NCI-H69 (cell line): ENCODE measurements at regions not wholly inside any gene's neighbourhood (a gene's known extent, or its start where the extent isn't known, plus 50 kb on each side); places are given as distances from the start of the nearest gene placed in this dataset.

Source experiments
- DNase-seq: peaks from one replicate; lab custom pipeline; 2025; lab: John Stamatoyannopoulos, UW

- no peak for DNase-seq
Measured at GRCh38 chr10:10818082-10818481, 199.6 kb upstream of the CELF2 start.

DNA sequence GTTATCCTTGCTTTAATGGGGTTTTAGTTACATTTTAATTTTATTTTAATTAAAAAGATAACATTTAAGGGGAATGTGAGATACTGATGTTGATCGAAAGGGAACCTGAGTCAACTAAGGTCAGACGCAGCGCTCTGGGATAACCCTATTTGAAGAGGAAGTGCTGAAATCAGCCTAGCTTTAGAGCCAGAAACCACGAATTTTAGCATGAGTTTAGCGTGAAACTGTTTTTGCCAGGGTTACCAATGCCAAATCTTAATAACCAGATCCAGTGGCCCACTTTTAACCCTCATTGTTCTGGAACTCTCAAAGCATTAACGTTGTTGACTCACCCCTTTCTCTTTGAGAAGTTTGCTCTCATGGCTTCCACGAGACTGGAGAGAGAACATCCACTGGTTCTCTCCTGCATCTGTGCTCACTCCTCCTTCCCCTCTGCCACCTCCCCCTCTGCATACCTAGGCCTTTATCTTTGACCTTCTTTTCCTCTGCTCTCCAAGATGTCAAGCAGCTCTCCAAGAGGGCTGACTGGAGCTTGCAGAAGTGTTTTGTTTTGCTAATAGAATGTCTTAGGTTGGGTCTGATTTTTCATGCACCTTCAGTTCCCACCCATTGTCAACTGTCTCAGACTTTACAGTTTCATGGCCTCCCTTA is 198.3 kb upstream of the CELF2 start:
- DNase-seq: no peak

DNA sequence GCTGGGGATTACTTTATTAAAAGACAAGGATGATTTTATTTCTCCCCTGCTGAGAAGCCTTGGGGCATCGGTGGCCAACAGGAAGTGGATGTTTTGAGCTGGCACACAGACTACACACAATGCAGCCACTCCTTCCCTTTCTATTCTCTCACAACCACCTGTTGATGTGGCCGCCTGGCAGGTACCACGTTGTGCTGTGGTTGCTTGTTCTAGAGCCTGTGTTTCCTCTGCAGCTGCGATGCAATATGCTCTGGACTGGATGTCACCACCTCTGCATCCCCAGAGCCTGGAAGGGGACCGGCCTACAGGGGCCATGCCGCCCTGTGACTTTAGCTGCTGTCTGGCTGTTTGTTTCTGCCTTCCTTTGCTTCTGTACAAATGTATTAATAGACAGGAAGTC is 195.7 kb upstream of the CELF2 start:
- no peak for DNase-seq

- no peak for DNase-seq
Measured at GRCh38 chr10:10824591-10825148, 193.0 kb upstream of the CELF2 start.

- no peak for DNase-seq
Measured at GRCh38 chr10:10826125-10826524, 191.5 kb upstream of the CELF2 start.

- no peak for DNase-seq
Measured at GRCh38 chr10:10828623-10829022, 189.0 kb upstream of the CELF2 start.

GRCh38 chr10:10829576-10829975 is 188.1 kb upstream of the CELF2 start:
- DNase-seq: no peak

DNA sequence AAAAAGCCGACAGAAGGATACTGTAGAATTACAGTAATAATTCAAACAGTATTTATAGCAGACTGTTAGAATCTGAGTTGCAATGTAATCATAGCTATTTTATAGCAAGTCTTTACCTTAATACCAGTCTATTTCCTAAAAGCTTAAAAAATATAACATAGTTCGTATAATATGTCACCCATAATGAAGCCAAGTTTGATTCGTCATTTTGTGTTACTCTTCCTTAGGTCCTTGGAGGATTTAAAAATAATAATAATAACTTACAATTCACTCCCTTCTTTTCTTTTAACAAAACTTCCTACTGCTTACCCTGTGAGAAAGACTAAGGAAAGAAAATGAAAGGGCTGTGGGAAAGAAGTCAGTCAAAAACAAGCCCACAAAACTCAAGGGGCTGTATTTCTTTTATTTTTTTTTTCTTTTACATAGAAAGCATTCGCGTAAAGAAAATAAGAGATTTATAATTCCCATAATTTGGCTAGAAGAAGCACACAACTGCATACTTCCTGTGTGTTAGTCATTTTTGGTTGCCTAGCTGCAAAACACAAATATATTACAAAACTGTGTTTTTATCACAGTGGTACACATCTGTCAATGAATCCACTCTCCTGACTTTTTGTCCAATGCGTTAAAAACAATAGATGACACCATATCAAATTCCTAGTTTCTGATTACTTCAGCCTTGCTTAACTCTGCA is 187.2 kb upstream of the CELF2 start:
- no peak for DNase-seq

DNA sequence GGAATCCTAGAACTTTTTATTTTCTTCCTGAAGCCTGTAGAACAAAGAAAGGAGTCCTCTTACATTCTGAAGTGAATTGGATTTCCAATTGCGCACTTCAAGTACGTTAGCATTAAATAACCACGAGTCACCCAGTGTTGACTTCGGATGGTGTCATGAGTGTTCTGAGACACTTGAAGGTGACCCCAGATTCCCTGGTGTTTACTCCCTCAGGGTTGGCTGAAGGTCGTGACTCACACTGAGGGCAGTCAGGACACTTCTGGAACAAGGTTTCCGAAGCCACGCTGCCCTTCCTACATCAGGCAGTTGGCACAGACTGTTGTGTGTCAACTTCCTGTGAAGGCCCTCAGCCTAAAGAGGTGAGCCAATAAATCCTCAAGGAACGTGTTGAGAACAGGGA is 186.6 kb upstream of the CELF2 start:
- no peak for DNase-seq

DNA sequence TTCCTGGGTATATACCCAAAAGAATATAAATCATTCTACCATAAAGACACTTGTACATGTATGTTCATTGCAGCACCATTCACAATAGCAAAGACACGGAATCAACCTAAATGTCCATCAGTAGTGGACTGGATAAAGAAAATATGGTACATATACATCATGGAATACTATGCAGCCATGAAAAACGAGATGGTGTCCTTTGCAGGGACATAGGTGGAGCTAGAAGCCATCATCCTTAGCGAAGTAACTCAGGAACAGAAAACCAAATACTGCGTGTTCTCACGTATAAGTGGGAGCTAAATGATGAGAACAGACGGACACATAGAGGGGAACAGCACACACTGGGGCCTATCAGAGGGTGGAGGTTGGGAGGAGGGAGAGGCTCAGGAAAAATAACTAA is 183.7 kb upstream of the CELF2 start:
- no peak for DNase-seq

DNA sequence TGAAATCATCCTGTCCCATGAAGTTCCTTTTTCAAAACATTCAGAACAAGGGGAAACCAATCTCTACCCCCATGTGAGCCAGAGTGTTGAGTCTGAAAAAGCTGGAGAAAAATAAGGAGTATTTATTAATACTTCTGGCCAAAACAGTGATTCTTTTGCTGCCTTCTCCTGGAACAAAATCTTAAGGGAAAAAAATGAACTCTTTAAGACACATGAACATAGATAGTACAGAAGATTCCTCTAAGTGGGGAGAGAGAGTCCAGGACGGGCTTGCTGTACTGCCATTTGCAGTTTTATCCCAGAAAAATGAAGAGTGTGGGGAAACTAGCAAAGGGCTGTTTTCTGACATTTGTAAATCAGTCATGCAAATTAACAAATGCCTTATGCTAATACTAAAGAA is 173.4 kb upstream of the CELF2 start:
- no peak for DNase-seq

- DNase-seq: no peak
Measured at GRCh38 chr10:10845185-10845584, 172.5 kb upstream of the CELF2 start.

GRCh38 chr10:10845826-10846503 is 171.7 kb upstream of the CELF2 start:
- DNase-seq: no peak

- DNase-seq: no peak
Measured at GRCh38 chr10:10846504-10846900, 171.2 kb upstream of the CELF2 start.

DNA sequence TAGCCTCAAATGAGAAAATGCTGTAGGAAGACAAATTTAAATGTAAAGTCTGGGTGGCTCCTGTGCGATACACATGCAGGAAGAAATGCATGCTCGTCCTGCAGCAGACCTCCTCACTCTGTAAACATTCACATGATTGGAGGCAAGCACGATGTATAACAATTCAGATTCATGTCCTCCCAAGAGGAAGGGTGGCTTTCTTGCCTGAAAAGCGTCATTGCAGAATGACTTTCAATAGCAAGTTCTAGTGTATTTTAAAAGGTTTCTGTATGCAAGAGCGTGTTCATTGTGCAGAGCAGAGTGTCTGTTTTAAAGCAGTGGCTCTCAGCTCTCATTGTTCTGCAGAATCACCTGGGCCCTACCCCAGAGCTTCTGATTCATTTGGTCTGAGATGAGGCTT is 170.3 kb upstream of the CELF2 start:
- no peak for DNase-seq

- DNase-seq: no peak
Measured at GRCh38 chr10:10848488-10849111, 169.1 kb upstream of the CELF2 start.

- DNase-seq: no peak
Measured at GRCh38 chr10:10849306-10849705, 168.4 kb upstream of the CELF2 start.

GRCh38 chr10:10850214-10850613 is 167.5 kb upstream of the CELF2 start:
- no peak for DNase-seq

GRCh38 chr10:10852464-10852863 is 165.2 kb upstream of the CELF2 start:
- DNase-seq: no peak

GRCh38 chr10:10853954-10854353 is 163.7 kb upstream of the CELF2 start:
- DNase-seq: no peak

DNA sequence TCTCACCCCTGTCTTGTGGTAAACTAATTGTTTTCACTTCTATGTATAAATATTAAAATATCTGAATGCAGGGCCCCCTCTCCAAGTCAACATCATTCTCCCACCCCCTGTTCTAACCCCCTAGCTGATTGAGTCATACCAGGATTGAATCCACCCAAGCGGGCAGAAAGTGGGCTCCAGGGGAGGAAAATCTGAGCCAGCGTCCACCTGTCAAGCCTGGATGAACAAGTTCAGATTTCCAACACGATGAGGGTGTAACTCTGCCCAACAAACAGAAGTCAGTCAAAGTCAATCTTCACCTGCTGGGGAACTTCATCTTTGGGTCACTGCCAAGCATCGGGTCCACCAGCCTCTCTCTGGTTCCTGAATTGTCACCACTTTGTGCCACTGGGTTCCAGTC is 162.9 kb upstream of the CELF2 start:
- no peak for DNase-seq

- no peak for DNase-seq
Measured at GRCh38 chr10:10855151-10855581, 162.5 kb upstream of the CELF2 start.
